Ectodermal cell (in vitro differentiated cells): ENCODE measurements at regions not wholly inside any gene's neighbourhood (a gene's known extent, or its start where the extent isn't known, plus 50 kb on each side); places are given as distances from the start of the nearest gene placed in this dataset.
"Not testable (repeated sequence)": the region's sequence is repeated elsewhere in the genome, so short reads cannot be mapped to it uniquely, and the experiment has no call there.

Experiments
- H3K27ac ChIP-seq: 2 replicates; pipeline ENCODE4 v1.7.0; 2013; ENCODE audit warnings: mild to moderate bottlenecking, low read depth, low read length; ENCODE audit not compliant: insufficient read depth, poor library complexity, severe bottlenecking
- H3K27me3 ChIP-seq: 2 replicates; pipeline ENCODE4 v1.7.0; 2013; ENCODE audit warnings: mild to moderate bottlenecking, low read length; ENCODE audit not compliant: insufficient read depth, control insufficient read depth, poor library complexity, severe bottlenecking
- H3K36me3 ChIP-seq: one replicate; pipeline ENCODE4 v1.7.0; 2013; ENCODE audit warnings: low read length; ENCODE audit not compliant: control insufficient read depth, insufficient read depth
- H3K4me1 ChIP-seq: one replicate; pipeline ENCODE4 v1.7.0; 2013; ENCODE audit warnings: low read length; ENCODE audit not compliant: control insufficient read depth, insufficient read depth
- H3K4me3 ChIP-seq: 2 replicates; pipeline ENCODE4 v1.7.0; 2013; ENCODE audit warnings: low read depth, low read length, control low read depth; ENCODE audit not compliant: insufficient read depth
- H3K9me3 ChIP-seq: 2 replicates; pipeline ENCODE4 v1.7.0; 2013; ENCODE audit warnings: mild to moderate bottlenecking, low read length, moderate library complexity; ENCODE audit not compliant: control insufficient read depth
- WGBS, 2 experiments: methylation state at CpG; one replicate each; pipeline ENCODE4 v1.1.7; 2013; ENCODE audit warnings: missing lambda C conversion rate in 2 of 2; 5-methylcytosine and 5-hydroxymethylcytosine counted together

DNA sequence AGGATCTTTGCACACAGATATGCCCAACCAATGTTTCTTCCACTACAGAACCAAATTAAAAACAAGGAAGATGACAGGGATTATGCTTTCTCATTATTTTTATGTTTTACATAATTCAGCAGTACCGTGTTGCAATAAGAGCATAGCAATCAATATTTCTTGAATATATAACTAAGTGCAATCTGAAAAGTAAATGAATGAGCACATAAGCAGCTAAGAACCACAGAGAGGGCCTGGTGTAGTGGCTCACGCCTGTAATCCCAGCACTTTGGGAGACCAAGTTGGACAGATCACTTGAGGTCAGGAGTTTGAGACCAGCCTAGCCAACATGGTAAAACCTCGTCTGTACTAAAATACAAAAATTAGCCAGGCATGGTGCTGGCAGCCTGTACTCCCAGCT lies 423.7 kb downstream of the MRPL39 start:
- no peak overlapping the region for H3K27ac ChIP-seq
- no peaks in the 10 kb centered on the region for H3K36me3 ChIP-seq
- WGBS, 2 experiments = 84 to 94% methylated on average over 2 to 3 of the region's 3 CpGs
- H3K4me1 ChIP-seq = no peaks in the 10 kb centered on the region
- H3K9me3 ChIP-seq = no peaks in the 10 kb centered on the region
- H3K4me3 ChIP-seq = no peak overlapping the region
- H3K27me3 ChIP-seq = no peaks in the 10 kb centered on the region

DNA sequence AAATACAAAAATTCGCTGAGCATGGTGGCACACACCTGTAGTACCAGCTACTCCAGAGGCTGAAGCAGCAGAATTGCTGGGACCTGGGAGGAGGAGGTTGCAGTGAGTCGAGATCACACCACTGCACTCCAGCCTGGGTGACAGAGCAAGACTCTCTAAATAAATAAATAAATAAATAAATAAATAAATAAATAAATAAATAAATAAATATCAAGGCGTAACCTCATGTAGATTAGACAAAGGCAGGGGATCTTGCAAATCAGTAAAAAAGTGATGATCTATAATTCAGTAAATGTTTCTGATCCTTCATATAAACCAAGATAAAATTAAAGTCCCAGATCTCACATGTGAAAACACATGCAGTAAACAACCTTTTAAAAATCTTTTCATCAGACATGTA lies 425.6 kb downstream of the MRPL39 start:
- H3K9me3 ChIP-seq, H3K4me1 ChIP-seq, H3K4me3 ChIP-seq, H3K27ac ChIP-seq, H3K36me3 ChIP-seq, H3K27me3 ChIP-seq: not testable (repeated sequence)
- WGBS, 2 experiments = 87 to 95% methylated on average over 1 to 2 of the region's 3 CpGs

DNA sequence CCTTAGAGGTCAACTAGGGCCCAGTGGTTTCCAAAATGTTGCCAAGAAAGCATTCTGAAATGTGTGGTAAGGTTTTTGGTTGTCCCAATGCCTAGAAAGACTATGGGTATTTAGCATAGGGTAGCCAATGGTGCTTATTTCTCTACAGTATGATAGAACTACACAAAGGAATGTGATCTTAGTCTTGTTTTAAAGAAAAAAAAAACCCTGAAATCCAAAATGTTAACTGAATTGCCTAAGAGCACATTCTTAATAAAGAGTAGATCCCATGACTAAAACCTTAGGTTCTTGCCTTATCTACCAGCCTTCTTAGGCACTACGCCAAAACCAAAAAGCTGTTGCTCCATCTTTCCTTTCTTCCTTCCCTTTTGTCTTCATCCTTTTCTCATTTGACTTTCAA lies 428.2 kb downstream of the MRPL39 start:
- no peaks in the 10 kb centered on the region for H3K27me3 ChIP-seq
- WGBS, 2 experiments = 92 to 100% methylated on average over 1 of the region's 1 CpG
- no peak overlapping the region for H3K27ac ChIP-seq
- no peak overlapping the region for H3K4me3 ChIP-seq
- H3K36me3 ChIP-seq = no peaks in the 10 kb centered on the region
- no peaks in the 10 kb centered on the region for H3K9me3 ChIP-seq
- H3K4me1 ChIP-seq = no peaks in the 10 kb centered on the region

DNA sequence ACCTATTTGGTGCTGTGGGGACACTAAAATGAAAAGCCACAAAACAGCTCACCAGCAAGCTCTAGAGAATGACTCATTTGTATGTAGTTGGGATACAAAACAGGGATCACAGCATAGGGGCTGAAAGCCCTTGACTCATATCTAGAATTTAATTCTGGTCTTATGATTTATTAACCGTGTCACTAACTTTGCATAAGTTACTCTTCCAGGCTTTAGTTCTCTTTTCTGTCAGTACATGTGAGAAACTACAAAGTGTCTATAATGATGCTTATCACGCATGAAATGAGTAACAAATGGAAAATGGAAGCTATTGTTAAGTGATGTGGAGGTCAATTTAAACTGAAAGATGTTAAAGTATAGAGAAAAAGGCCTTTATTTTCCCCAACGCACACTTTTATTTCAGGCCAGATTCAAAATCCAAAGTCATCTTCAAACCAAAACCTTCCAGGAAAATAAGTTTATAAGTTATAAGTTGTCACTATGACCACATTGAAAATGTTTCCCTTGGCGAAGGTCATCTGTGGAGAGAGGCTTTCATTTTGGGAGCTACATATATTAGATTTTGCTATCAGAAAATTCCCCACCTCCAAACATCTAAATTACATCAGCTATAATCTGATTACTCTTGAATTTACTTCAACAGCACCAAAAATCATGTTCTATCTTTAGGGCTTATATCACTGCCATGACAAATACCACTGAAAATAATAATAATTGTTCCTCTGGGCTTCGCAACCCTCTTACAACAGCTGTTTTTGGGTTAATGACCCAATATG lies 430.5 kb downstream of the MRPL39 start:
- H3K27me3 ChIP-seq = no peaks in the 10 kb centered on the region
- no peaks in the 10 kb centered on the region for H3K4me1 ChIP-seq
- no peak overlapping the region for H3K4me3 ChIP-seq
- H3K27ac ChIP-seq = no peak overlapping the region
- WGBS, 2 experiments = 93 to 98% methylated on average over 4 of the region's 5 CpGs
- H3K36me3 ChIP-seq = no peaks in the 10 kb centered on the region
- H3K9me3 ChIP-seq = no peaks in the 10 kb centered on the region

DNA sequence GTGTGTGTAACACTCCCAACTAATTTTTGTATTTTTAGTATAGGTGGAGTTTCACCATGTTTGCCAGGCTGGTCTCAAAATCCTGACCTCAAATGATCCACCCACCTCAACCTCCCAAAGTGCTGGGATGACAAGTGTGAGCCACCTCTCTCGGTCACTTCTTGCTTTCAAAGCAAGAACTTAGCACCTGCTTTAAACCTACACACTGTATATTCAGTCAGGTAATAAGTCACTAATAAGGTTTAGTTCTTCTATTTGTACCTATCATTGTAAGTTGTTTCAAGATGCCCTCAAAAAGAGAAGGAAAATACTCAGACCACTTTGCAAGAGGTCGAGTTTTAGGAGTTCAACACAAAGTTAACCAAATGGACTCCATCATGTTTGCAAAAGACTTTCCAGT lies 431.3 kb downstream of the MRPL39 start:
- no peaks in the 10 kb centered on the region for H3K4me1 ChIP-seq
- H3K27me3 ChIP-seq = no peaks in the 10 kb centered on the region
- H3K27ac ChIP-seq = no peak overlapping the region
- no peaks in the 10 kb centered on the region for H3K9me3 ChIP-seq
- WGBS, 2 experiments = 90 to 96% methylated on average over 1 to 2 of the region's 2 CpGs
- H3K4me3 ChIP-seq = no peak overlapping the region
- H3K36me3 ChIP-seq = no peaks in the 10 kb centered on the region

DNA sequence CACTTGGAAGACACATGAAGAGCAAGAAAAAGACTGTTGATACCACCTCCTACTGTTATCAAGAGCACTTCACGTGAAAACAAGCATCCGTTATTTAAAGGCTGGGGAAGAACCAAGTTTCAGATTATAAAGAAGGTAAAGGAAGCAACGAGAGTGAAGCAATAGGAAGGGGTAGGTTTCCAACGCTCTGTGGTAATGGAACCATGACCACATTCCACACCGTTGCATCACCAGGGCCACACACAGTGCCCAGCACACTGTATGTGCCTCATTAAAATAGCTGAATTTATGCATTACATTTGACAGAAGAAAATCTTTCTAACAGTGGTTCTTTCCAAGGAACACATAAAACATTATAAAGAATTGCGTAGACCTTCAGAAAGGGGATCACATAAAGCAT lies 435.8 kb downstream of the MRPL39 start:
- no peaks in the 10 kb centered on the region for H3K36me3 ChIP-seq
- no peak overlapping the region for H3K27ac ChIP-seq
- no peaks in the 10 kb centered on the region for H3K27me3 ChIP-seq
- H3K4me1 ChIP-seq = no peaks in the 10 kb centered on the region
- H3K4me3 ChIP-seq = no peak overlapping the region
- H3K9me3 ChIP-seq = no peaks in the 10 kb centered on the region
- 90 to 96% methylated on average over 6 of the region's 6 CpGs for WGBS, 2 experiments

DNA sequence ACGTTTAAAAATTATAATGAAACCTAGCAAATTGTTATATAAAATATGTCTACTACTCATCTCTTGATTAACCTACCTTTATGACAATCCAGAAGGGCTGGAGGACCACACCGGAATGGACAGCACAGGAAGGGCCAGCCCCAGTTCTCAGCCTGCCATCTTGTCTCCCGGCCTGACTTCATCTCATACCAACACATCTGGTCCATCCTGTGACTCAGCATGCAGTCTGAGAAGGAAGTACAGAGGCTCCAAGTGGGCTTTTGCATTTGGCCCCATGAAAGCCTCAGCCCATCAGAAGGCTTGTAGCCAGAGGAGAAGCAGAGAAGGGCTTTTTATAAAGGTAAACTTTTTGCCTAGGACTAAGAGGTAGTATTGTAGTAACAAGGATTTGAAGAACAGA lies 436.6 kb downstream of the MRPL39 start:
- H3K36me3 ChIP-seq = no peaks in the 10 kb centered on the region
- no peak overlapping the region for H3K27ac ChIP-seq
- no peaks in the 10 kb centered on the region for H3K9me3 ChIP-seq
- no peaks in the 10 kb centered on the region for H3K4me1 ChIP-seq
- WGBS, 2 experiments = 92 to 98% methylated on average over 2 to 3 of the region's 3 CpGs
- no peaks in the 10 kb centered on the region for H3K27me3 ChIP-seq
- H3K4me3 ChIP-seq = no peak overlapping the region

DNA sequence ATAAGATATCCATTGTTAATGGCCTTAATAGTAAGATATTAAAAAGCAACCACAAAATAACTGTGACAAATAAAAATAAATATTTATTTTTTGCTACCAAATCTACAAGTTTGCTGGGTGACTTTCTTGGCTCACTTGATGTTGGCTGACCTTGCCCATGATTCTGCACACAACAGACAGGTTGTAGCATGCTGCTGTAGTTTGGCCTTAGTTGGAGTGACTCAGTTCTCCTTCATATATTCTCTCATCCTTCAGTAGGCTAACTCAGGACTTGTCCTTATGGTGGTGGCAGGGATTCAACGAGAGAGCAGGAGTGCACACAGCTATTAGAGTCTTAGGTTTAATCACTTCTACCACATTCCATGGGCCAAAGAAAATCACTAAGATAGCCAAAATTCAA lies 437.9 kb downstream of the MRPL39 start:
- H3K36me3 ChIP-seq = no peaks in the 10 kb centered on the region
- no peaks in the 10 kb centered on the region for H3K9me3 ChIP-seq
- no peak overlapping the region for H3K27ac ChIP-seq
- WGBS, 2 experiments = 91% methylated on average over 1 of the region's 1 CpG; no CpG with 5 or more reads in 1 of the 2 experiments
- H3K4me1 ChIP-seq = no peaks in the 10 kb centered on the region
- no peaks in the 10 kb centered on the region for H3K27me3 ChIP-seq
- no peak overlapping the region for H3K4me3 ChIP-seq

DNA sequence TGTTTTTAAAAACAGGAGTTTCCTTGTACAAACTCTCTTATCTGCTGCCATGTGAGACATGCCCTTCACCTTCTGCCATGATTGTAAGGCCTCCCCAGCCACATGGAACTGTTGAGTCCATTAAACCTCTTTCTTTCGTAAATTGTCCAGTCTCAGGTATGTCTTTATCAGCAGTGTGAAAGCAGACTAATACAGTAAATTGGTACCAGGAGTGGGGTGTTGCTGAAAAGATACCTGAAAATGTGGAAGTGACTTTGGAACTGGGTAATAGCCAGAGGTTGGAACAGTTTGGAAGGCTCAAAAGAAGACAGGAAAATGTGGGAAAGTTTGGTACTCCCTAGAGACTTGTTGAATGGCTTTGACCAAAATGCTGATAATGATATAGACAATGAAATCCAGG lies 440.4 kb downstream of the MRPL39 start:
- H3K27ac ChIP-seq, H3K4me3 ChIP-seq, H3K4me1 ChIP-seq, H3K9me3 ChIP-seq, H3K36me3 ChIP-seq, H3K27me3 ChIP-seq: not testable (repeated sequence)
- 94 to 96% methylated on average over 1 of the region's 1 CpG for WGBS, 2 experiments

DNA sequence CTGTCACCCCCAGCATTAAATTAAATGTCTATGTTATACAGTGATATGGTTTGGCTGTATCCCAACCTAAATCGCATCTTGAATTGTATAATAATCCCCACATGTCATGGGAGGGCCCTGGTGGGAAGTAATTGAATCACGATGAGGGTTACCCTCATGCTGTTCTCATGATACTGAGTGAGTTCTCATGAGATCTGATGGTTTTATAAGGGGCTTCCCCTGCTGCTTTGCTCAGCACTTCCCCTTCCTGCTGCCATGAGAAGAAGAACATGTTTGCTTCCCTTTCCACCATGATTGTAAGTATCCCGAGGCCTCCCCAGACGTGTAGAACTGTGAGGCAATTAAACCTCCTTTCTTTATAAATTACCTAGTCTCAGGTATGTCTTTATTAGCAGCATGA lies 445.7 kb downstream of the MRPL39 start:
- Histone ChIP-seq H3K36me3 (no peaks in the 10 kb centered on the region), H3K4me1 (no peaks in the 10 kb centered on the region), H3K27ac (no peak overlapping the region), H3K4me3 (no peak overlapping the region), H3K27me3 (no peaks in the 10 kb centered on the region), H3K9me3 (no peaks in the 10 kb centered on the region)
- WGBS, 2 experiments = 79 to 91% methylated on average over 4 of the region's 4 CpGs

DNA sequence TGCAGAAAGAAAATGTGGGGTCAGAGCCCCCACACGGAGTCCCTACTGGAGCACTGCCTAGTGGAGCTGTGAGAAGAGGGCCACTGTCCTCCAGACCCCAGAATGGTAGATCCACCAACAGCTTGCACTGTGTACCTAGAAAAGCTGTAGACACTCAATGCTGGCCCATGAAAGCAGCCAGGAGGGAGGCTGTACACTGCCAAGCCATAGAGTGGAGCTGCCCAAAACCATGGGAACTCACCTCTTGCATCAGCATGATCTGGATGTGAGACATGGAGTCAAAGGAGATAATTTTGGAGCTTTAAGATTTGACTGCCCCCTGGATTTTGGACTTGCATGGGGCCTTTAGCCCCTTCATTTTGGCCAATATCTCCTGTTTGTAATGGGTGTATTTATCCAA lies 452.3 kb downstream of the MRPL39 start:
- not testable (repeated sequence) for H3K36me3 ChIP-seq, H3K27me3 ChIP-seq, H3K4me3 ChIP-seq, H3K9me3 ChIP-seq, H3K4me1 ChIP-seq, H3K27ac ChIP-seq
- 0% methylated on average over 1 of the region's 1 CpG for WGBS, 2 experiments
